Bronchial epithelial cell (primary cell): ENCODE measurements at regions not wholly inside any gene's neighbourhood (a gene's known extent, or its start where the extent isn't known, plus 50 kb on each side); places are given as distances from the start of the nearest gene placed in this dataset.
"Not testable (repeated sequence)": the region's sequence is repeated elsewhere in the genome, so short reads cannot be mapped to it uniquely, and the experiment has no call there.

Experiments
- DNase-seq: peaks from one replicate; pipeline ENCODE4 v3.0.0-alpha.2; 2010; ENCODE audit warnings: low read depth
- FAIRE-seq: peaks from 2 replicates; lab custom pipeline; 2011; peaks lifted over from hg19 to GRCh38; lab: Jason Lieb, UNC
- H3K27me3 ChIP-seq: 2 replicates; pipeline ENCODE4 v1.5.1; 2011; ENCODE audit warnings: low read length; ENCODE audit not compliant: control insufficient read depth, insufficient read depth
- H3K36me3 ChIP-seq: 2 replicates; pipeline ENCODE4 v1.5.1; 2011; ENCODE audit warnings: low read length; ENCODE audit not compliant: control insufficient read depth, insufficient read depth
- H3K4me3 ChIP-seq: 2 replicates; pipeline ENCODE4 v1.5.1; 2011; ENCODE audit warnings: mild to moderate bottlenecking, low read depth, low read length, control low read depth
- CTCF ChIP-seq: IDR thresholded peaks from 2 replicates; pipeline ENCODE4 v1.5.1; 2011; ENCODE audit warnings: mild to moderate bottlenecking, moderate library complexity, low read length, control low read depth, inconsistent platforms; ENCODE audit not compliant: insufficient read depth, severe bottlenecking

GRCh38 chr1:191414981-191415640 lies 743.2 kb upstream of the RGS18 start:
- TF ChIP-seq CTCF = no peak
- FAIRE-seq (no peak), DNase-seq (no peak)
- Histone ChIP-seq H3K36me3 (no peaks in the 10 kb centered on the region), H3K27me3 (no peaks in the 10 kb centered on the region), H3K4me3 (no peak overlapping the region)

- Histone ChIP-seq H3K27me3 (no peaks in the 10 kb centered on the region), H3K36me3 (no peaks in the 10 kb centered on the region), H3K4me3 (no peak overlapping the region)
- TF ChIP-seq CTCF = no peak
- FAIRE-seq (no peak), DNase-seq (no peak)
Measured at GRCh38 chr1:191419842-191420241, 738.4 kb upstream of the RGS18 start.

- no peaks in the 10 kb centered on the region for H3K36me3 ChIP-seq
- DNase-seq (no peak), FAIRE-seq (no peak)
- H3K4me3 ChIP-seq = no peak overlapping the region
- H3K27me3 ChIP-seq = no peaks in the 10 kb centered on the region
- no peak for TF ChIP-seq CTCF
Measured at GRCh38 chr1:191427593-191427992, 730.7 kb upstream of the RGS18 start.

- TF ChIP-seq CTCF = no peak
- DNase-seq (no peak), FAIRE-seq (no peak)
- Histone ChIP-seq H3K36me3 (no peaks in the 10 kb centered on the region), H3K27me3 (no peaks in the 10 kb centered on the region), H3K4me3 (no peak overlapping the region)
Measured at GRCh38 chr1:191432817-191433216, 725.4 kb upstream of the RGS18 start.

GRCh38 chr1:191438979-191439378 lies 719.3 kb upstream of the RGS18 start:
- no peak overlapping the region for H3K4me3 ChIP-seq
- FAIRE-seq (no peak), DNase-seq (no peak)
- no peaks in the 10 kb centered on the region for H3K27me3 ChIP-seq
- no peak for TF ChIP-seq CTCF
- no peaks in the 10 kb centered on the region for H3K36me3 ChIP-seq

- not testable (repeated sequence) for H3K36me3 ChIP-seq, FAIRE-seq, DNase-seq, H3K27me3 ChIP-seq, H3K4me3 ChIP-seq
Measured at GRCh38 chr1:191448279-191448678, 710.0 kb upstream of the RGS18 start.
